Karpas-422 (cell line): ENCODE measurements at regions not wholly inside any gene's neighbourhood (a gene's known extent, or its start where the extent isn't known, plus 50 kb on each side); places are given as distances from the start of the nearest gene placed in this dataset.

Experiments used
- DNase-seq: peaks from one replicate; pipeline ENCODE4 v3.0.0-alpha.2; 2015
- H2AFZ ChIP-seq: fragments of 200-600 bp; sonication (generic); 2 replicates; pipeline ENCODE4 v1.6.1; 2014; ENCODE audit warnings: antibody characterized with exemption, low read length, mixed read lengths
- H3K27ac ChIP-seq: fragments of 200-600 bp; sonication (generic); 2 replicates; pipeline ENCODE4 v1.5.1; 2014; ENCODE audit warnings: mild to moderate bottlenecking, low read length, moderate library complexity
- H3K27me3 ChIP-seq: fragments of 200-600 bp; sonication (generic); 2 replicates; pipeline ENCODE4 v1.6.1; 2014; ENCODE audit warnings: low read length, mixed read lengths
- H3K36me3 ChIP-seq: fragments of 200-600 bp; sonication (generic); 2 replicates; pipeline ENCODE4 v1.6.1; 2014; ENCODE audit warnings: low read length, mixed read lengths; ENCODE audit not compliant: insufficient read depth
- H3K4me1 ChIP-seq: fragments of 200-600 bp; sonication (generic); 2 replicates; pipeline ENCODE4 v1.6.1; 2014; ENCODE audit warnings: mild to moderate bottlenecking, low read length, mixed read lengths
- H3K4me2 ChIP-seq: fragments of 200-600 bp; sonication (generic); 2 replicates; pipeline ENCODE4 v1.6.1; 2014; ENCODE audit warnings: low read length, low read depth, mild to moderate bottlenecking; ENCODE audit not compliant: poor library complexity, severe bottlenecking
- H3K4me3 ChIP-seq: fragments of 200-600 bp; sonication (generic); 2 replicates; pipeline ENCODE4 v1.5.1; 2014; ENCODE audit warnings: mild to moderate bottlenecking, antibody characterized with exemption, low read length, mixed read lengths
- H3K79me2 ChIP-seq: fragments of 200-600 bp; sonication (generic); 2 replicates; pipeline ENCODE4 v1.6.1; 2014; ENCODE audit warnings: mild to moderate bottlenecking, low read length, mixed read lengths
- H3K9ac ChIP-seq: fragments of 200-600 bp; sonication (generic); 2 replicates; pipeline ENCODE4 v1.6.0; 2014; ENCODE audit warnings: low read length
- H3K9me2 ChIP-seq: fragments of 200-600 bp; sonication (generic), shearing (Covaris generic); replicated peaks from 2 replicates; pipeline ENCODE4 v1.6.0; 2014; ENCODE audit warnings: mild to moderate bottlenecking, low read length, moderate library complexity; ENCODE audit not compliant: insufficient read depth
- H3K9me3 ChIP-seq: fragments of 300-700, 200-600 bp; sonication (generic); 2 replicates; pipeline ENCODE4 v1.6.1; 2014; ENCODE audit warnings: low read length, mixed read lengths
- H4K20me1 ChIP-seq: fragments of 200-600 bp; sonication (generic); 2 replicates; pipeline ENCODE4 v1.6.1; 2014; ENCODE audit warnings: mild to moderate bottlenecking, antibody characterized with exemption, low read length, low read depth; ENCODE audit not compliant: insufficient read depth

- Histone ChIP-seq H3K9me3 (peaks cover 12% of the 10 kb centered on the region; the same call in 1 of the 2 replicates), H3K4me1 (no peaks in the 10 kb centered on the region), H3K36me3 (no peaks in the 10 kb centered on the region), H3K27me3 (no peaks in the 10 kb centered on the region), H2AFZ (no peak overlapping the region), H3K4me3 (no peak overlapping the region), H3K9me2 (no peaks in the 10 kb centered on the region), H3K4me2 (no peak overlapping the region), H3K9ac (no peak overlapping the region), H3K27ac (no peak overlapping the region), H3K79me2 (no peaks in the 10 kb centered on the region), H4K20me1 (no peaks in the 10 kb centered on the region)
- DNase-seq = no peak
These were observed 133.4 kb downstream of the HAO1 start for GRCh38 chr20:7806831-7807230.

GRCh38 chr20:7817286-7817685 is 123.0 kb downstream of the HAO1 start:
- no peaks in the 10 kb centered on the region; the same call in 1 of the 2 replicates for H3K36me3 ChIP-seq
- peaks cover 10% of the 10 kb centered on the region for H3K9me3 ChIP-seq
- H3K79me2 ChIP-seq = no peaks in the 10 kb centered on the region
- DNase-seq = no peak
- H3K4me3 ChIP-seq = no peak overlapping the region
- no peaks in the 10 kb centered on the region for H3K4me1 ChIP-seq
- H3K4me2 ChIP-seq = no peak overlapping the region
- H3K27ac ChIP-seq = no peak overlapping the region
- H3K27me3 ChIP-seq = no peaks in the 10 kb centered on the region
- no peaks in the 10 kb centered on the region for H3K9me2 ChIP-seq
- no peak overlapping the region for H2AFZ ChIP-seq
- H3K9ac ChIP-seq = no peak overlapping the region
- H4K20me1 ChIP-seq = no peaks in the 10 kb centered on the region

- Histone ChIP-seq H3K36me3 (no peaks in the 10 kb centered on the region; the same call in 1 of the 2 replicates), H3K9me3 (peaks cover 12% of the 10 kb centered on the region; the same call in 1 of the 2 replicates), H4K20me1 (no peaks in the 10 kb centered on the region), H3K27ac (no peak overlapping the region), H3K4me3 (no peak overlapping the region), H3K9me2 (no peaks in the 10 kb centered on the region), H3K4me2 (no peak overlapping the region), H2AFZ (no peak overlapping the region), H3K79me2 (no peaks in the 10 kb centered on the region), H3K9ac (no peak overlapping the region), H3K27me3 (no peaks in the 10 kb centered on the region), H3K4me1 (no peaks in the 10 kb centered on the region)
- DNase-seq = no peak
These were observed 121.8 kb downstream of the HAO1 start for GRCh38 chr20:7818477-7818876.

- Histone ChIP-seq H4K20me1 (no peaks in the 10 kb centered on the region), H2AFZ (no peak overlapping the region), H3K9me2 (no peaks in the 10 kb centered on the region)
These were observed 119.4 kb downstream of the HAO1 start for GRCh38 chr20:7820897-7821296.

GRCh38 chr20:7822772-7823171 is 117.5 kb downstream of the HAO1 start:
- Histone ChIP-seq H3K79me2 (no peaks in the 10 kb centered on the region), H3K27me3 (no peaks in the 10 kb centered on the region), H3K9me2 (no peaks in the 10 kb centered on the region), H3K27ac (no peak overlapping the region), H3K4me1 (no peaks in the 10 kb centered on the region), H3K4me3 (no peak overlapping the region), H3K4me2 (no peak overlapping the region), H3K9me3 (peaks cover 15% of the 10 kb centered on the region; the same call in 1 of the 2 replicates), H4K20me1 (no peaks in the 10 kb centered on the region), H3K36me3 (no peaks in the 10 kb centered on the region), H2AFZ (no peak overlapping the region), H3K9ac (no peak overlapping the region)
- DNase-seq = no peak

More at GRCh38 chr20:7820897-7821296, 119.4 kb downstream of the HAO1 start:
- Histone ChIP-seq H3K27ac (no peak overlapping the region), H3K4me2 (no peak overlapping the region), H3K4me1 (no peaks in the 10 kb centered on the region), H3K9me3 (peaks cover 15% of the 10 kb centered on the region; the same call in 1 of the 2 replicates), H3K4me3 (no peak overlapping the region), H3K36me3 (no peaks in the 10 kb centered on the region), H3K9ac (no peak overlapping the region), H3K27me3 (no peaks in the 10 kb centered on the region), H3K79me2 (no peaks in the 10 kb centered on the region)
- DNase-seq = no peak

GRCh38 chr20:7828437-7828836 is 111.8 kb downstream of the HAO1 start:
- H3K4me3 ChIP-seq = no peak overlapping the region
- no peaks in the 10 kb centered on the region for H3K4me1 ChIP-seq
- no peak overlapping the region for H3K9ac ChIP-seq
- no peaks in the 10 kb centered on the region for H4K20me1 ChIP-seq
- H3K9me2 ChIP-seq = no peaks in the 10 kb centered on the region
- H2AFZ ChIP-seq = no peak overlapping the region
- H3K27ac ChIP-seq = no peak overlapping the region
- no peaks in the 10 kb centered on the region for H3K79me2 ChIP-seq
- no peak for DNase-seq
- no peak overlapping the region for H3K4me2 ChIP-seq
- H3K36me3 ChIP-seq = no peaks in the 10 kb centered on the region
- no peaks in the 10 kb centered on the region for H3K27me3 ChIP-seq
- peaks cover 3% of the 10 kb centered on the region; the same call in 1 of the 2 replicates for H3K9me3 ChIP-seq

- Histone ChIP-seq H4K20me1 (no peaks in the 10 kb centered on the region), H3K36me3 (no peaks in the 10 kb centered on the region), H3K9me2 (no peaks in the 10 kb centered on the region), H3K9me3 (peaks cover 3% of the 10 kb centered on the region; the same call in 1 of the 2 replicates), H3K79me2 (no peaks in the 10 kb centered on the region), H3K9ac (no peak overlapping the region), H3K4me2 (no peak overlapping the region), H2AFZ (no peak overlapping the region), H3K4me1 (no peaks in the 10 kb centered on the region), H3K27ac (no peak overlapping the region), H3K27me3 (no peaks in the 10 kb centered on the region), H3K4me3 (no peak overlapping the region)
- DNase-seq = no peak
These were observed 111.2 kb downstream of the HAO1 start for GRCh38 chr20:7829031-7829430.

GRCh38 chr20:7829776-7830175 is 110.5 kb downstream of the HAO1 start:
- H3K9me2 ChIP-seq = no peaks in the 10 kb centered on the region
- H3K4me3 ChIP-seq = no peak overlapping the region
- H3K79me2 ChIP-seq = no peaks in the 10 kb centered on the region
- no peak overlapping the region for H2AFZ ChIP-seq
- H3K27ac ChIP-seq = no peak overlapping the region
- H3K9ac ChIP-seq = no peak overlapping the region
- no peaks in the 10 kb centered on the region for H3K4me1 ChIP-seq
- H3K9me3 ChIP-seq = peaks cover 3% of the 10 kb centered on the region; the same call in 1 of the 2 replicates
- DNase-seq = no peak
- H4K20me1 ChIP-seq = no peaks in the 10 kb centered on the region
- H3K36me3 ChIP-seq = no peaks in the 10 kb centered on the region
- no peaks in the 10 kb centered on the region for H3K27me3 ChIP-seq
- no peak overlapping the region for H3K4me2 ChIP-seq
